ENCODE measurements at regions not wholly inside any gene's neighbourhood (a gene's known extent, or its start where the extent isn't known, plus 50 kb on each side); places are given as distances from the start of the nearest gene placed in this dataset.
"Not testable (repeated sequence)": the region's sequence is repeated elsewhere in the genome, so short reads cannot be mapped to it uniquely, and the experiment has no call there.

DNA sequence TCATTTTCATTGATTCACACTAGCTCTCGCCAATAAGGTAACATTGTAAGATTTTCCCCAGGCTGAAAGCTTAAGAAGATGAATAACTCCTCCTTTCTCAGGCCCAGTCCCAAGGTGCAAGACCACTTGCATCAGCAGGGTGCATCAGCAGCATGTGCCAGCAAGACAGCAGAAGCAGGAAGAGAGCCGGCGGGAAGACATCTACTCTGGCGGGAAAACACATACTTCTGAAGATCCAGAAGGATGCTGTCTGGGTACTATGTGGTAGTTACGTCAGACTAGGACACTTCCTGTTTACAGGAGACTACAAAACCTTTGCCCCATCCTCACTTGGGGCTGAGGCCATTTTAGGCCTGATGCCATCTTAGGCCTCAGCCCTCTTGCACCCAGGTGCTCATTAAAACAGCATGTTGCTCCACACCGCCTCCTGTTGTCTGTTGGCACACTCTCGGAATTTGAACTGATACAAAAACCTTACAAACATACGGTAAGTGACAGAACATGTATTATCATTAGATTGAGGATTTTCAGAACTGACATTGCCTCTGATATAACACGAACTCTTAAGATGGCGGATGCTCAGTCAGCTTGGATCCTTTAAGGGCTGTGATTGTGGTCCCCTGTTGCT lies 886.5 kb upstream of the EPHA5 start:
- no peaks in the 10 kb centered on the region for H3K4me1 Mint-ChIP-seq
- DNase-seq (no peak), ATAC-seq (replicated peaks in 1 of 4) (no peak)
- Histone ChIP-seq H3K4me3 (ENCODE audit: control insufficient read depth in 1 of 2, extremely low read depth in 1 of 2, low read length in 1 of 2) (no peak overlapping the region), H3K9me3 (no peaks in the 10 kb centered on the region), H3K27me3 (replicated peaks in 1 of 2; ENCODE audit: control insufficient read depth in 2 of 2, extremely low read depth in 1 of 2, insufficient read depth in 2 of 2, low read length in 1 of 2) (no peaks in the 10 kb centered on the region), H3K4me1 (ENCODE audit: control insufficient read depth in 1 of 2, extremely low read depth in 1 of 2, insufficient read depth in 2 of 2, low read length in 2 of 2) (no peaks in the 10 kb centered on the region), H3K27ac (ENCODE audit: low read length) (no peak overlapping the region), H3K36me3 (ENCODE audit: control insufficient read depth in 2 of 2, extremely low read depth in 1 of 2, insufficient read depth in 1 of 2, low read length in 1 of 2) (no peaks in the 10 kb centered on the region)
- H3K27me3 Mint-ChIP-seq, result no peaks in the 10 kb centered on the region
- no peaks in the 10 kb centered on the region for H3K36me3 Mint-ChIP-seq
- CTCF ChIA-PET, result no interaction called here
- peaks cover 5 to 14% (median 5%) of the 10 kb centered on the region in 3 donors for H3K9me3 Mint-ChIP-seq
- POLR2A ChIA-PET, result no interaction called here
- no peak overlapping the region for H3K4me3 Mint-ChIP-seq
- H3K27ac Mint-ChIP-seq, result no peak overlapping the region
- WGBS (ENCODE audit: insufficient coverage), result 57% methylated on average over 2 of the region's 10 CpGs

DNA sequence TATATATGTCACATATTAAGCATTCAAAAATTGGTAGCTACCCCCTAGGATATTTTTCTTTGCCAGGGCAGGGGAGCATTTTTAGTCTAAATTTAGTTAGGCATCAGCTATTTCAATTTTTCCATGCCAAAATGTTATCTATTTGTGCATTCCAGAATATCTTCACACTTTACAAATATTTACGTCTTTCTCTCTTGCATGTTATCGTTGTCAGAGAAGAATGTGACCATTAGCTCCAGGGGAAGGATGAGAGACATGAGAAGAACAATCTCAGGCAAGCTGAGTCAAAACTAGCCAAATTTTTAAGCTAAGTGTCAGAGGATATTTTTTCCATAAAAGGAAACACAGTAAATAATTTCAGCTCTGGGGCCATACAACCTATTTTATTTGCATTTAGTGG lies 885.0 kb upstream of the EPHA5 start:
- Mint-ChIP-seq H3K36me3 (no peaks in the 10 kb centered on the region), H3K4me3 (no peak overlapping the region), H3K9me3 (peaks cover 5 to 11% (median 5%) of the 10 kb centered on the region in 3 donors), H3K4me1 (no peaks in the 10 kb centered on the region), H3K27ac (no peak overlapping the region), H3K27me3 (no peaks in the 10 kb centered on the region)
- no peak for ATAC-seq (replicated peaks in 1 of 4)
- Histone ChIP-seq H3K27me3 (replicated peaks in 1 of 2; ENCODE audit: control insufficient read depth in 2 of 2, extremely low read depth in 1 of 2, insufficient read depth in 2 of 2, low read length in 1 of 2) (no peaks in the 10 kb centered on the region), H3K27ac (ENCODE audit: low read length) (no peak overlapping the region), H3K9me3 (no peaks in the 10 kb centered on the region), H3K36me3 (ENCODE audit: control insufficient read depth in 2 of 2, extremely low read depth in 1 of 2, insufficient read depth in 1 of 2, low read length in 1 of 2) (no peaks in the 10 kb centered on the region), H3K4me1 (ENCODE audit: control insufficient read depth in 1 of 2, extremely low read depth in 1 of 2, insufficient read depth in 2 of 2, low read length in 2 of 2) (no peaks in the 10 kb centered on the region), H3K4me3 (ENCODE audit: control insufficient read depth in 1 of 2, extremely low read depth in 1 of 2, low read length in 1 of 2) (no peak overlapping the region)
- CTCF ChIA-PET, result no interaction called here
- WGBS (ENCODE audit: insufficient coverage), result no CpG with 5 or more reads among the region's 2 CpGs
- no peak for DNase-seq
- POLR2A ChIA-PET, result no interaction called here

- CTCF ChIA-PET, result no interaction called here
- no peaks in the 10 kb centered on the region for H3K27me3 Mint-ChIP-seq
- no peaks in the 10 kb centered on the region for H3K4me1 Mint-ChIP-seq
- no peak for ATAC-seq (replicated peaks in 1 of 4)
- POLR2A ChIA-PET, result no interaction called here
- Histone ChIP-seq H3K9me3 (no peaks in the 10 kb centered on the region), H3K36me3 (ENCODE audit: control insufficient read depth in 2 of 2, extremely low read depth in 1 of 2, insufficient read depth in 1 of 2, low read length in 1 of 2) (no peaks in the 10 kb centered on the region), H3K4me3 (ENCODE audit: control insufficient read depth in 1 of 2, extremely low read depth in 1 of 2, low read length in 1 of 2) (no peak overlapping the region), H3K4me1 (ENCODE audit: control insufficient read depth in 1 of 2, extremely low read depth in 1 of 2, insufficient read depth in 2 of 2, low read length in 2 of 2) (no peaks in the 10 kb centered on the region), H3K27ac (ENCODE audit: low read length) (no peak overlapping the region), H3K27me3 (replicated peaks in 1 of 2; ENCODE audit: control insufficient read depth in 2 of 2, extremely low read depth in 1 of 2, insufficient read depth in 2 of 2, low read length in 1 of 2) (no peaks in the 10 kb centered on the region)
- DNase-seq, result no peak
- H3K4me3 Mint-ChIP-seq, result no peak overlapping the region
- no CpG with 5 or more reads among the region's 2 CpGs for WGBS (ENCODE audit: insufficient coverage)
- no peaks in the 10 kb centered on the region for H3K36me3 Mint-ChIP-seq
- no peak overlapping the region for H3K27ac Mint-ChIP-seq
- H3K9me3 Mint-ChIP-seq, result peaks cover 5 to 11% (median 6%) of the 10 kb centered on the region in 3 donors
Observed at GRCh38 chr4:66554826-66555225, 884.5 kb upstream of the EPHA5 start.

GRCh38 chr4:66545301-66545700 lies 875.0 kb upstream of the EPHA5 start:
- peaks cover 14 to 35% (median 30%) of the 10 kb centered on the region in 3 donors for H3K9me3 Mint-ChIP-seq
- H3K36me3 Mint-ChIP-seq; H3K27me3 ChIP-seq (replicated peaks in 1 of 2; ENCODE audit: control insufficient read depth in 2 of 2, extremely low read depth in 1 of 2, insufficient read depth in 2 of 2, low read length in 1 of 2); H3K27ac Mint-ChIP-seq; H3K4me3 Mint-ChIP-seq; H3K9me3 ChIP-seq; H3K36me3 ChIP-seq (ENCODE audit: control insufficient read depth in 2 of 2, extremely low read depth in 1 of 2, insufficient read depth in 1 of 2, low read length in 1 of 2); CTCF ChIA-PET; POLR2A ChIA-PET; DNase-seq; ATAC-seq (replicated peaks in 1 of 4); H3K27ac ChIP-seq (ENCODE audit: low read length); H3K27me3 Mint-ChIP-seq; H3K4me1 Mint-ChIP-seq; H3K4me3 ChIP-seq (ENCODE audit: control insufficient read depth in 1 of 2, extremely low read depth in 1 of 2, low read length in 1 of 2); H3K4me1 ChIP-seq (ENCODE audit: control insufficient read depth in 1 of 2, extremely low read depth in 1 of 2, insufficient read depth in 2 of 2, low read length in 2 of 2): not testable (repeated sequence)
- WGBS (ENCODE audit: insufficient coverage), result 89% methylated on average over 5 of the region's 11 CpGs

DNA sequence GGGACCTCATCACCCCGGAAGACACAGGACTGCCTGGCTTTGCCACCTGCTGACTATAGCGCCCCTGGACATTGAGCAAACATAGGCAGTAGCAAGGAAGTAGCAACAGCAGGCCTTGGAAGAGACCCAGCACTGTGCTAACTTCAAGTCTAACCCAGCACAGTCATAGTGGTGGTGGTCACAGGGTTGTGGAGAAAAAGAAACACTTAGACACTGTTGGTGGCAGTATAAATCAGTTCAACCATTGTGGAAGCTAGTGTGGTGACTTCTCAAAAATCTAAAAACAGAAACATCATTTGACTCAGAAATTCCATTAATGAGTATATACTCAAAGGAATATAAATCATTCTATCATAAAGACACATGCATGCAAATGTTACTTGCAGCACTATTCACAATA lies 874.0 kb upstream of the EPHA5 start:
- Mint-ChIP-seq H3K9me3 (peaks cover 14 to 31% (median 30%) of the 10 kb centered on the region in 3 donors), H3K36me3 (no peaks in the 10 kb centered on the region), H3K4me3 (no peak overlapping the region), H3K27me3 (no peaks in the 10 kb centered on the region), H3K4me1 (no peaks in the 10 kb centered on the region), H3K27ac (no peak overlapping the region)
- ATAC-seq (replicated peaks in 1 of 4) (no peak), DNase-seq (no peak)
- H3K27ac ChIP-seq (ENCODE audit: low read length), result no peak overlapping the region
- H3K4me1 ChIP-seq (ENCODE audit: control insufficient read depth in 1 of 2, extremely low read depth in 1 of 2, insufficient read depth in 2 of 2, low read length in 2 of 2), result no peaks in the 10 kb centered on the region
- WGBS (ENCODE audit: insufficient coverage), result 70% methylated on average over 2 of the region's 2 CpGs
- no peak overlapping the region for H3K4me3 ChIP-seq (ENCODE audit: control insufficient read depth in 1 of 2, extremely low read depth in 1 of 2, low read length in 1 of 2)
- POLR2A ChIA-PET, result no interaction called here
- CTCF ChIA-PET, result no interaction called here
- H3K27me3 ChIP-seq (replicated peaks in 1 of 2; ENCODE audit: control insufficient read depth in 2 of 2, extremely low read depth in 1 of 2, insufficient read depth in 2 of 2, low read length in 1 of 2), result no peaks in the 10 kb centered on the region
- no peaks in the 10 kb centered on the region for H3K9me3 ChIP-seq
- no peaks in the 10 kb centered on the region for H3K36me3 ChIP-seq (ENCODE audit: control insufficient read depth in 2 of 2, extremely low read depth in 1 of 2, insufficient read depth in 1 of 2, low read length in 1 of 2)

GRCh38 chr4:66539745-66540144 lies 869.5 kb upstream of the EPHA5 start:
- CTCF ChIA-PET, result no interaction called here
- Histone ChIP-seq H3K9me3 (no peaks in the 10 kb centered on the region), H3K4me1 (ENCODE audit: control insufficient read depth in 1 of 2, extremely low read depth in 1 of 2, insufficient read depth in 2 of 2, low read length in 2 of 2) (no peaks in the 10 kb centered on the region), H3K27me3 (replicated peaks in 1 of 2; ENCODE audit: control insufficient read depth in 2 of 2, extremely low read depth in 1 of 2, insufficient read depth in 2 of 2, low read length in 1 of 2) (no peaks in the 10 kb centered on the region), H3K36me3 (ENCODE audit: control insufficient read depth in 2 of 2, extremely low read depth in 1 of 2, insufficient read depth in 1 of 2, low read length in 1 of 2) (no peaks in the 10 kb centered on the region), H3K27ac (ENCODE audit: low read length) (no peak overlapping the region), H3K4me3 (ENCODE audit: control insufficient read depth in 1 of 2, extremely low read depth in 1 of 2, low read length in 1 of 2) (no peak overlapping the region)
- Mint-ChIP-seq H3K9me3 (peaks cover 10 to 20% (median 12%) of the 10 kb centered on the region in 3 donors), H3K27ac (no peak overlapping the region), H3K4me3 (no peak overlapping the region), H3K36me3 (no peaks in the 10 kb centered on the region), H3K4me1 (no peaks in the 10 kb centered on the region), H3K27me3 (no peaks in the 10 kb centered on the region)
- ATAC-seq (replicated peaks in 1 of 4), result no peak
- 43% methylated on average over 1 of the region's 4 CpGs for WGBS (ENCODE audit: insufficient coverage)
- no peak for DNase-seq
- POLR2A ChIA-PET, result no interaction called here

DNA sequence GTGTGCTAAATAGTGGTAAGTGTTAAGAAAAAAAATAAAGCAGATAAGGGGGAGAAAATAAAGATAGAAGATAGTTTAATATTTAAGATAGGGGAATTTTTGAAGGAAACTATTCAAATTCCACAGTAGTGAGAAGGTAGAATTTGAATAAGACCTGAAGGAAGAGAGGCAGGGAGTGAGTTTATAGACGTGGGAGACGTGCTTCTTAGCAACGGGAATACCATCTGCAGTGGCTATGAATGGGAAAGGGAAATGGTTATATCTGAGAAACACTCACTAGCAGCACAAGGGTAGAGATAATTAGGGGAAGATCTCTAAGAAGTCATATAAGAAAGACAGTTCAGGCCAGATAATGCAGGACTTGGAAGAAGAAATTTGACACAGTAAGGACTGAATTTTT lies 854.5 kb upstream of the EPHA5 start:
- ChIA-PET CTCF (no interaction called here), POLR2A (no interaction called here)
- Histone ChIP-seq H3K4me3 (ENCODE audit: control insufficient read depth in 1 of 2, extremely low read depth in 1 of 2, low read length in 1 of 2) (no peak overlapping the region), H3K4me1 (ENCODE audit: control insufficient read depth in 1 of 2, extremely low read depth in 1 of 2, insufficient read depth in 2 of 2, low read length in 2 of 2) (no peaks in the 10 kb centered on the region), H3K36me3 (ENCODE audit: control insufficient read depth in 2 of 2, extremely low read depth in 1 of 2, insufficient read depth in 1 of 2, low read length in 1 of 2) (no peaks in the 10 kb centered on the region), H3K27ac (ENCODE audit: low read length) (no peak overlapping the region), H3K9me3 (no peaks in the 10 kb centered on the region), H3K27me3 (replicated peaks in 1 of 2; ENCODE audit: control insufficient read depth in 2 of 2, extremely low read depth in 1 of 2, insufficient read depth in 2 of 2, low read length in 1 of 2) (no peaks in the 10 kb centered on the region)
- 74% methylated on average over 3 of the region's 3 CpGs for WGBS (ENCODE audit: insufficient coverage)
- H3K4me3 Mint-ChIP-seq, result no peak overlapping the region
- H3K9me3 Mint-ChIP-seq, result peaks cover 0 to 19% (median 18%) of the 10 kb centered on the region in 3 donors
- no peak for DNase-seq
- H3K27ac Mint-ChIP-seq, result no peak overlapping the region
- no peaks in the 10 kb centered on the region for H3K4me1 Mint-ChIP-seq
- no peak for ATAC-seq (replicated peaks in 1 of 4)
- no peaks in the 10 kb centered on the region for H3K36me3 Mint-ChIP-seq
- H3K27me3 Mint-ChIP-seq, result no peaks in the 10 kb centered on the region
